ENCODE measurements at regions not wholly inside any gene's neighbourhood (a gene's known extent, or its start where the extent isn't known, plus 50 kb on each side); places are given as distances from the start of the nearest gene placed in this dataset.

- TF ChIP-seq, protein P1, sequence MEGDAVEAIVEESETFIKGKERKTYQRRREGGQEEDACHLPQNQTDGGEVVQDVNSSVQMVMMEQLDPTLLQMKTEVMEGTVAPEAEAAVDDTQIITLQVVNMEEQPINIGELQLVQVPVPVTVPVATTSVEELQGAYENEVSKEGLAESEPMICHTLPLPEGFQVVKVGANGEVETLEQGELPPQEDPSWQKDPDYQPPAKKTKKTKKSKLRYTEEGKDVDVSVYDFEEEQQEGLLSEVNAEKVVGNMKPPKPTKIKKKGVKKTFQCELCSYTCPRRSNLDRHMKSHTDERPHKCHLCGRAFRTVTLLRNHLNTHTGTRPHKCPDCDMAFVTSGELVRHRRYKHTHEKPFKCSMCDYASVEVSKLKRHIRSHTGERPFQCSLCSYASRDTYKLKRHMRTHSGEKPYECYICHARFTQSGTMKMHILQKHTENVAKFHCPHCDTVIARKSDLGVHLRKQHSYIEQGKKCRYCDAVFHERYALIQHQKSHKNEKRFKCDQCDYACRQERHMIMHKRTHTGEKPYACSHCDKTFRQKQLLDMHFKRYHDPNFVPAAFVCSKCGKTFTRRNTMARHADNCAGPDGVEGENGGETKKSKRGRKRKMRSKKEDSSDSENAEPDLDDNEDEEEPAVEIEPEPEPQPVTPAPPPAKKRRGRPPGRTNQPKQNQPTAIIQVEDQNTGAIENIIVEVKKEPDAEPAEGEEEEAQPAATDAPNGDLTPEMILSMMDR (IDR thresholded peaks at IDR 0.05), result no peak
- TF ChIP-seq POLR2AphosphoS5 (IDR thresholded peaks at IDR 0.05; ENCODE audit: low read depth, low read length) (no peak), SIN3A (IDR thresholded peaks at IDR 0.05; ENCODE audit: borderline replicate concordance, insufficient read depth, low read depth, low read length) (no peak)
Measured at GRCh38 chrX:35664833-35665232, 133.3 kb upstream of the MAGEB16 start.

Data from Panc1 (cell line).